Astrocyte (in vitro differentiated cells and primary cell): ENCODE measurements at regions not wholly inside any gene's neighbourhood (a gene's known extent, or its start where the extent isn't known, plus 50 kb on each side); places are given as distances from the start of the nearest gene placed in this dataset.

Experiments used
- DNase-seq: peaks from one replicate; pipeline ENCODE4 v3.0.0-alpha.2; 2010; ENCODE audit warnings: low read depth
- FAIRE-seq: peaks from 2 replicates; lab custom pipeline; 2011; peaks lifted over from hg19 to GRCh38; lab: Jason Lieb, UNC
- H2AFZ ChIP-seq: 2 replicates; pipeline ENCODE4 v1.6.0; 2012; ENCODE audit warnings: low read depth, low read length, inconsistent platforms
- H3K27ac ChIP-seq: 2 replicates; pipeline ENCODE4 v1.5.1; 2011; ENCODE audit warnings: low read depth, low read length, inconsistent platforms
- H3K27me3 ChIP-seq: 2 replicates; pipeline ENCODE4 v1.6.0; 2011; ENCODE audit warnings: low read length, inconsistent platforms; ENCODE audit not compliant: insufficient read depth
- H3K36me3 ChIP-seq: 2 replicates; pipeline ENCODE4 v1.5.1; 2011; ENCODE audit warnings: low read length, inconsistent platforms; ENCODE audit not compliant: insufficient read depth
- H3K4me1 ChIP-seq: 2 replicates; pipeline ENCODE4 v1.5.1; 2011; ENCODE audit warnings: low read length, inconsistent platforms; ENCODE audit not compliant: insufficient read depth
- H3K4me2 ChIP-seq: 2 replicates; pipeline ENCODE4 v1.6.0; 2012; ENCODE audit warnings: low read length, inconsistent platforms
- H3K4me3 ChIP-seq: 2 replicates; pipeline ENCODE4 v1.5.1; 2011; ENCODE audit warnings: low read depth, mild to moderate bottlenecking, low read length, inconsistent platforms; ENCODE audit not compliant: insufficient read depth
- H3K79me2 ChIP-seq: 2 replicates; pipeline ENCODE4 v1.6.0; 2012; ENCODE audit warnings: mild to moderate bottlenecking, low read length, inconsistent platforms; ENCODE audit not compliant: insufficient read depth
- H3K9ac ChIP-seq: 2 replicates; pipeline ENCODE4 v1.6.0; 2012; ENCODE audit warnings: mild to moderate bottlenecking, low read length, inconsistent platforms
- H3K9me3 ChIP-seq: 2 replicates; pipeline ENCODE4 v1.5.1; 2012; ENCODE audit warnings: low read depth, mild to moderate bottlenecking, low read length, inconsistent platforms; ENCODE audit not compliant: insufficient read depth
- H4K20me1 ChIP-seq: 2 replicates; pipeline ENCODE4 v1.6.0; 2012; ENCODE audit warnings: low read length, inconsistent platforms; ENCODE audit not compliant: insufficient read depth
- H3K27ac Mint-ChIP-seq: one replicate; pipeline ENCODE4 v1.8.0; 2021; ENCODE audit warnings: mild to moderate bottlenecking, mixed read lengths; ENCODE audit not compliant: unreplicated experiment
- H3K27me3 Mint-ChIP-seq: one replicate; pipeline ENCODE4 v1.8.0; 2021; ENCODE audit warnings: low read depth, mixed read lengths; ENCODE audit not compliant: unreplicated experiment
- H3K36me3 Mint-ChIP-seq: one replicate; pipeline ENCODE4 v1.8.0; 2021; ENCODE audit warnings: low read depth, mixed read lengths; ENCODE audit not compliant: unreplicated experiment
- H3K4me1 Mint-ChIP-seq: one replicate; pipeline ENCODE4 v1.8.0; 2021; ENCODE audit warnings: low read depth, mixed read lengths; ENCODE audit not compliant: unreplicated experiment
- H3K4me3 Mint-ChIP-seq: one replicate; pipeline ENCODE4 v1.8.0; 2021; ENCODE audit warnings: mild to moderate bottlenecking, moderate library complexity, mixed read lengths; ENCODE audit not compliant: unreplicated experiment
- H3K9me3 Mint-ChIP-seq: one replicate; pipeline ENCODE4 v1.8.0; 2021; ENCODE audit warnings: mild to moderate bottlenecking, mixed read lengths; ENCODE audit not compliant: unreplicated experiment
- EZH2 ChIP-seq: IDR thresholded peaks from 2 replicates; pipeline ENCODE4 v1.6.1; 2012; ENCODE audit warnings: mild to moderate bottlenecking, low read length, inconsistent platforms; ENCODE audit not compliant: insufficient read depth
- TF ChIP-seq, protein P1 (sequence below): IDR thresholded peaks from 2 replicates; pipeline ENCODE4 v1.5.1; 2011; ENCODE audit warnings: low read depth, mild to moderate bottlenecking, inconsistent platforms, low read length, moderate library complexity; ENCODE audit not compliant: insufficient read depth

DNA sequence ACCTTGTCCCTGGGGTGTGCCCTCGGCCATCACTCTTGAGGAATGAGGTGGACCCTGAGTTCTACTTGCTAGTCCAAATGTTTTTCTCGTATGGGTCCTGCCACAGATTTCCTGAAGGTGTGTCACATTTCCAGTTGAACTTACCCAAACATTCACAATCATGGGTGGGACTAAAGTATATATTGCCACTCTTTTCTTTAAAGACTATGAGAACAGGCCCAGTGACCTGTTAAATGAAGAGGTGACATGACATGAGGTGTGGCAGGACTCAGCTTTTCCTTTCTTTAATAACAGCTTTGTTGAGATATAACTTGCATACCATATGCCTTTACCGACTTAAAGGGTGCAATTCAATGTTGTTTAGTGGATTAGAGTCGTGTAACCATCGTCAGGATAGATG is 177.2 kb upstream of the EXOC2 start:
- H2AFZ ChIP-seq, result no peak overlapping the region
- H3K36me3 ChIP-seq, result no peaks in the 10 kb centered on the region
- TF ChIP-seq, protein P1, sequence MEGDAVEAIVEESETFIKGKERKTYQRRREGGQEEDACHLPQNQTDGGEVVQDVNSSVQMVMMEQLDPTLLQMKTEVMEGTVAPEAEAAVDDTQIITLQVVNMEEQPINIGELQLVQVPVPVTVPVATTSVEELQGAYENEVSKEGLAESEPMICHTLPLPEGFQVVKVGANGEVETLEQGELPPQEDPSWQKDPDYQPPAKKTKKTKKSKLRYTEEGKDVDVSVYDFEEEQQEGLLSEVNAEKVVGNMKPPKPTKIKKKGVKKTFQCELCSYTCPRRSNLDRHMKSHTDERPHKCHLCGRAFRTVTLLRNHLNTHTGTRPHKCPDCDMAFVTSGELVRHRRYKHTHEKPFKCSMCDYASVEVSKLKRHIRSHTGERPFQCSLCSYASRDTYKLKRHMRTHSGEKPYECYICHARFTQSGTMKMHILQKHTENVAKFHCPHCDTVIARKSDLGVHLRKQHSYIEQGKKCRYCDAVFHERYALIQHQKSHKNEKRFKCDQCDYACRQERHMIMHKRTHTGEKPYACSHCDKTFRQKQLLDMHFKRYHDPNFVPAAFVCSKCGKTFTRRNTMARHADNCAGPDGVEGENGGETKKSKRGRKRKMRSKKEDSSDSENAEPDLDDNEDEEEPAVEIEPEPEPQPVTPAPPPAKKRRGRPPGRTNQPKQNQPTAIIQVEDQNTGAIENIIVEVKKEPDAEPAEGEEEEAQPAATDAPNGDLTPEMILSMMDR, result no peak
- no peak for TF ChIP-seq EZH2
- no peaks in the 10 kb centered on the region for H3K79me2 ChIP-seq
- peaks cover 3% of the 10 kb centered on the region for H3K9me3 ChIP-seq
- no peak for DNase-seq
- no peak overlapping the region for H3K4me2 ChIP-seq
- H4K20me1 ChIP-seq, result no peaks in the 10 kb centered on the region
- no peaks in the 10 kb centered on the region for H3K27me3 ChIP-seq
- Mint-ChIP-seq H3K36me3 (peaks cover 3% of the 10 kb centered on the region), H3K27ac (no peak overlapping the region), H3K9me3 (peaks cover 4% of the 10 kb centered on the region), H3K4me1 (no peaks in the 10 kb centered on the region), H3K27me3 (peaks cover 36% of the 10 kb centered on the region), H3K4me3 (no peak overlapping the region)
- H3K27ac ChIP-seq, result no peak overlapping the region
- no peaks in the 10 kb centered on the region for H3K4me1 ChIP-seq
- H3K4me3 ChIP-seq, result no peak overlapping the region
- FAIRE-seq, result no peak
- no peak overlapping the region for H3K9ac ChIP-seq

DNA sequence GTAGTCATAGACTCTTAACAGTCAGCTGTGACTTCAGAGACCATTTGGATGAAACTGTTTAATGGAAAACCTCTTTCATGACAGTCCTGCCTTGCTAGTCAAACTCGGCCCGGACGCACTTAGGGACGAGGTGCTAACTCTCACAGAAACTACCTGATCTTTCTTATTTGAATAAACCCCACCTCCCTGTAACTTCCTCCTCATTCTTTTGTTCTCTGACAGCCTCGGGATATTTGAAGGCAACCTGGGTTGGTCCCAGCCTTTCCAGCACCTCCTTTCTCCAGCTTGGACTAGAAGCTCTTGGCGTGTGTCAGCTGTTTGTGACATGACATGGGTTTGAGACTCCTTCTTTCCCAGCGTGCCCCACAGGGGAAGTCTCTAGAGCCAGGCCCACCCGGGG is 175.3 kb upstream of the EXOC2 start:
- FAIRE-seq (no peak), DNase-seq (no peak)
- no peak for TF ChIP-seq EZH2
- TF ChIP-seq, protein P1, result no peak
- Histone ChIP-seq H3K4me2 (no peak overlapping the region), H3K4me3 (no peak overlapping the region), H3K9ac (no peak overlapping the region), H3K27ac (no peak overlapping the region), H3K4me1 (no peaks in the 10 kb centered on the region), H3K36me3 (no peaks in the 10 kb centered on the region), H2AFZ (no peak overlapping the region), H3K27me3 (no peaks in the 10 kb centered on the region), H3K9me3 (peaks cover 3% of the 10 kb centered on the region), H4K20me1 (no peaks in the 10 kb centered on the region), H3K79me2 (no peaks in the 10 kb centered on the region)
- H3K4me1 Mint-ChIP-seq, result no peaks in the 10 kb centered on the region
- H3K9me3 Mint-ChIP-seq, result peaks cover 4% of the 10 kb centered on the region
- H3K27ac Mint-ChIP-seq, result no peak overlapping the region
- no peak overlapping the region for H3K4me3 Mint-ChIP-seq
- H3K36me3 Mint-ChIP-seq, result peaks cover 3% of the 10 kb centered on the region
- H3K27me3 Mint-ChIP-seq, result peaks cover 27% of the 10 kb centered on the region

DNA sequence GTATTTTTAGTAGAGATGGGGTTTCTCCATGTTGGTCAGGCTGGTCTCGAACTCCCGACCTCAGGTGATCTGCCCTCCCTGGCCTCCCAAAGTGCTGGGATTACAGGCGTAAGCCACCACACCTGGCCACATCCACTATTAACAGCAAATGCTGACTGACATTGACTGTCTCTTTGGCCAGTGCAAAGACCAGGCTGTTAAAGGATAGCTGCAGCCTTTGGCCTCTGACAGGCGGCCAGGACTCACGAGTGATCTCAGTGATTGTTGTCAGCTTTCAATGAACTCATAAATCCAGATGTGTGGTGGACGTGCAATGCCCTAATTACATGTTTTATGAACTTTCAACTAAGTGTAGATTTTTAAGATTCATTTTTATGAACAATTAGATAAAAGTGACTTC is 174.4 kb upstream of the EXOC2 start:
- no peak overlapping the region for H3K9ac ChIP-seq
- FAIRE-seq (no peak), DNase-seq (no peak)
- H3K27me3 Mint-ChIP-seq, result peaks cover 24% of the 10 kb centered on the region
- no peak overlapping the region for H3K4me3 Mint-ChIP-seq
- H3K4me1 Mint-ChIP-seq, result no peaks in the 10 kb centered on the region
- no peaks in the 10 kb centered on the region for H4K20me1 ChIP-seq
- H3K4me1 ChIP-seq, result no peaks in the 10 kb centered on the region
- no peak overlapping the region for H2AFZ ChIP-seq
- no peak overlapping the region for H3K4me2 ChIP-seq
- H3K9me3 Mint-ChIP-seq, result peaks cover 1% of the 10 kb centered on the region
- H3K9me3 ChIP-seq, result peaks cover 3% of the 10 kb centered on the region
- H3K27ac ChIP-seq, result no peak overlapping the region
- H3K36me3 Mint-ChIP-seq, result peaks cover 3% of the 10 kb centered on the region
- no peaks in the 10 kb centered on the region for H3K79me2 ChIP-seq
- H3K36me3 ChIP-seq, result no peaks in the 10 kb centered on the region
- no peak overlapping the region for H3K4me3 ChIP-seq
- H3K27ac Mint-ChIP-seq, result no peak overlapping the region
- TF ChIP-seq, protein P1, result no peak
- no peak for TF ChIP-seq EZH2
- no peaks in the 10 kb centered on the region for H3K27me3 ChIP-seq
